ENCODE measurements at regions not wholly inside any gene's neighbourhood (a gene's known extent, or its start where the extent isn't known, plus 50 kb on each side); places are given as distances from the start of the nearest gene placed in this dataset.

- Histone ChIP-seq H2AFZ (ENCODE audit: low read depth, low read length, severe bottlenecking) (no peak overlapping the region), H4K20me1 (ENCODE audit: low read depth, low read length) (no peaks in the 10 kb centered on the region), H3K36me3 (ENCODE audit: low read length) (no peaks in the 10 kb centered on the region), H3K79me2 (ENCODE audit: insufficient read depth, low read length) (no peaks in the 10 kb centered on the region), H3K27ac (ENCODE audit: low read depth, low read length) (no peak overlapping the region), H3K27me3 (ENCODE audit: low read length) (no peaks in the 10 kb centered on the region), H3K9me3 (ENCODE audit: insufficient read depth, low read length) (no peaks in the 10 kb centered on the region), H3K9me2 (replicated peaks; ENCODE audit: insufficient read depth, low read length) (no peaks in the 10 kb centered on the region), H3K4me2 (ENCODE audit: low read depth, low read length, poor library complexity, severe bottlenecking) (no peak overlapping the region), H3F3A (ENCODE audit: insufficient read depth) (no peaks in the 10 kb centered on the region), H3K4me3 (ENCODE audit: insufficient read depth, low read length, poor library complexity, severe bottlenecking) (no peak overlapping the region), H3K9ac (ENCODE audit: low read length) (no peak overlapping the region)
- TF ChIP-seq EZH2phosphoT487 (conservative IDR thresholded peaks at IDR 0.05; ENCODE audit: low read length) (no peak), CTCF (IDR thresholded peaks at IDR 0.05; ENCODE audit: insufficient read depth, low read length, poor library complexity, severe bottlenecking) (no peak)
Measured at GRCh38 chr18:75507636-75508035, 80.1 kb upstream of the SMIM21 start.

GRCh38 chr18:75506913-75507312 is 79.4 kb upstream of the SMIM21 start:
- no peak overlapping the region for H3K9ac ChIP-seq (ENCODE audit: low read length)
- no peaks in the 10 kb centered on the region for H3K36me3 ChIP-seq (ENCODE audit: low read length)
- peaks cover 1% of the 10 kb centered on the region; the same call in 1 of the 2 replicates for H3K27me3 ChIP-seq (ENCODE audit: low read length)
- H3K4me2 ChIP-seq (ENCODE audit: low read depth, low read length, poor library complexity, severe bottlenecking), result no peak overlapping the region
- no peaks in the 10 kb centered on the region for H3K79me2 ChIP-seq (ENCODE audit: insufficient read depth, low read length)
- H2AFZ ChIP-seq (ENCODE audit: low read depth, low read length, severe bottlenecking), result no peak overlapping the region
- H3K9me3 ChIP-seq (ENCODE audit: insufficient read depth, low read length), result no peaks in the 10 kb centered on the region
- H3K4me3 ChIP-seq (ENCODE audit: insufficient read depth, low read length, poor library complexity, severe bottlenecking), result no peak overlapping the region
- no peak overlapping the region for H3K27ac ChIP-seq (ENCODE audit: low read depth, low read length)
- H4K20me1 ChIP-seq (ENCODE audit: low read depth, low read length), result no peaks in the 10 kb centered on the region
- no peaks in the 10 kb centered on the region for H3K9me2 ChIP-seq (replicated peaks; ENCODE audit: insufficient read depth, low read length)
- H3F3A ChIP-seq (ENCODE audit: insufficient read depth), result no peaks in the 10 kb centered on the region
- no peak for TF ChIP-seq CTCF (IDR thresholded peaks at IDR 0.05; ENCODE audit: insufficient read depth, low read length, poor library complexity, severe bottlenecking)
- TF ChIP-seq EZH2phosphoT487 (conservative IDR thresholded peaks at IDR 0.05; ENCODE audit: low read length), result no peak

- Histone ChIP-seq H3K27me3 (ENCODE audit: low read length) (peaks cover 4% of the 10 kb centered on the region; the same call in 1 of the 2 replicates), H3K4me2 (ENCODE audit: low read depth, low read length, poor library complexity, severe bottlenecking) (no peak overlapping the region), H3K27ac (ENCODE audit: low read depth, low read length) (no peak overlapping the region), H3F3A (ENCODE audit: insufficient read depth) (no peaks in the 10 kb centered on the region), H3K4me3 (ENCODE audit: insufficient read depth, low read length, poor library complexity, severe bottlenecking) (no peak overlapping the region), H3K9me2 (replicated peaks; ENCODE audit: insufficient read depth, low read length) (no peaks in the 10 kb centered on the region), H3K79me2 (ENCODE audit: insufficient read depth, low read length) (no peaks in the 10 kb centered on the region), H3K9me3 (ENCODE audit: insufficient read depth, low read length) (no peaks in the 10 kb centered on the region), H2AFZ (ENCODE audit: low read depth, low read length, severe bottlenecking) (no peak overlapping the region), H4K20me1 (ENCODE audit: low read depth, low read length) (no peaks in the 10 kb centered on the region), H3K9ac (ENCODE audit: low read length) (no peak overlapping the region), H3K36me3 (ENCODE audit: low read length) (no peaks in the 10 kb centered on the region)
- no peak for TF ChIP-seq CTCF (IDR thresholded peaks at IDR 0.05; ENCODE audit: insufficient read depth, low read length, poor library complexity, severe bottlenecking)
- TF ChIP-seq EZH2phosphoT487 (conservative IDR thresholded peaks at IDR 0.05; ENCODE audit: low read length), result no peak
Measured at GRCh38 chr18:75504469-75504868, 77.0 kb upstream of the SMIM21 start.
